ENCODE measurements at regions not wholly inside any gene's neighbourhood (a gene's known extent, or its start where the extent isn't known, plus 50 kb on each side); places are given as distances from the start of the nearest gene placed in this dataset.

GRCh38 chr4:117264072-117264471 lies 178.7 kb upstream of the TRAM1L1 start:
- DNase-seq (no peak), ATAC-seq (no peak)
- H3K27me3 Mint-ChIP-seq: no peaks in the 10 kb centered on the region
- H3K4me1 Mint-ChIP-seq: no peaks in the 10 kb centered on the region
- H3K4me3 Mint-ChIP-seq: no peak overlapping the region
- no peaks in the 10 kb centered on the region for H3K36me3 Mint-ChIP-seq (ENCODE audit: low read depth)
- no peak overlapping the region for H3K27ac Mint-ChIP-seq
- H3K9me3 Mint-ChIP-seq: peaks cover 9% of the 10 kb centered on the region

GRCh38 chr4:117267317-117267716 lies 181.9 kb upstream of the TRAM1L1 start:
- H3K9me3 Mint-ChIP-seq: peaks cover 4% of the 10 kb centered on the region
- DNase-seq: no peak
- no peaks in the 10 kb centered on the region for H3K27me3 Mint-ChIP-seq
- no peak for ATAC-seq
- H3K4me3 Mint-ChIP-seq: no peak overlapping the region
- no peaks in the 10 kb centered on the region for H3K4me1 Mint-ChIP-seq
- H3K36me3 Mint-ChIP-seq (ENCODE audit: low read depth): no peaks in the 10 kb centered on the region
- no peak overlapping the region for H3K27ac Mint-ChIP-seq

- DNase-seq: no peak
- Mint-ChIP-seq H3K9me3 (peaks cover 7% of the 10 kb centered on the region), H3K4me3 (no peak overlapping the region), H3K27me3 (no peaks in the 10 kb centered on the region), H3K27ac (no peak overlapping the region), H3K36me3 (ENCODE audit: low read depth) (no peaks in the 10 kb centered on the region), H3K4me1 (no peaks in the 10 kb centered on the region)
- ATAC-seq: no peak
Observed at GRCh38 chr4:117284736-117285135, 199.4 kb upstream of the TRAM1L1 start.

- Mint-ChIP-seq H3K27ac (no peak overlapping the region), H3K4me1 (no peaks in the 10 kb centered on the region), H3K36me3 (ENCODE audit: low read depth) (no peaks in the 10 kb centered on the region), H3K4me3 (no peak overlapping the region), H3K9me3 (no peaks in the 10 kb centered on the region), H3K27me3 (no peaks in the 10 kb centered on the region)
- ATAC-seq (no peak), DNase-seq (no peak)
Observed at GRCh38 chr4:117293784-117294183, 208.4 kb upstream of the TRAM1L1 start.

GRCh38 chr4:117302226-117302625 lies 216.8 kb upstream of the TRAM1L1 start:
- ATAC-seq: no peak
- Mint-ChIP-seq H3K36me3 (ENCODE audit: low read depth) (no peaks in the 10 kb centered on the region), H3K9me3 (no peaks in the 10 kb centered on the region)

GRCh38 chr4:117311215-117311614 lies 225.8 kb upstream of the TRAM1L1 start:
- H3K27me3 Mint-ChIP-seq: no peaks in the 10 kb centered on the region
- H3K9me3 Mint-ChIP-seq: peaks cover 7% of the 10 kb centered on the region
- no peak overlapping the region for H3K27ac Mint-ChIP-seq
- ATAC-seq (no peak), DNase-seq (no peak)
- no peaks in the 10 kb centered on the region for H3K36me3 Mint-ChIP-seq (ENCODE audit: low read depth)
- H3K4me3 Mint-ChIP-seq: no peak overlapping the region
- H3K4me1 Mint-ChIP-seq: no peaks in the 10 kb centered on the region

More at GRCh38 chr4:117302226-117302625, 216.8 kb upstream of the TRAM1L1 start:
- Mint-ChIP-seq H3K4me3 (no peak overlapping the region), H3K27me3 (no peaks in the 10 kb centered on the region), H3K4me1 (no peaks in the 10 kb centered on the region), H3K27ac (no peak overlapping the region)
- DNase-seq: no peak

- H3K36me3 Mint-ChIP-seq (ENCODE audit: low read depth): no peaks in the 10 kb centered on the region
- no peaks in the 10 kb centered on the region for H3K4me1 Mint-ChIP-seq
- H3K27me3 Mint-ChIP-seq: no peaks in the 10 kb centered on the region
- ATAC-seq (no peak), DNase-seq (no peak)
- H3K9me3 Mint-ChIP-seq: peaks cover 7% of the 10 kb centered on the region
- H3K4me3 Mint-ChIP-seq: no peak overlapping the region
- no peak overlapping the region for H3K27ac Mint-ChIP-seq
Observed at GRCh38 chr4:117311989-117312388, 226.6 kb upstream of the TRAM1L1 start.

- DNase-seq: no peak
- H3K36me3 Mint-ChIP-seq (ENCODE audit: low read depth): no peaks in the 10 kb centered on the region
- H3K4me3 Mint-ChIP-seq: no peak overlapping the region
- ATAC-seq: no peak
- no peaks in the 10 kb centered on the region for H3K4me1 Mint-ChIP-seq
- no peak overlapping the region for H3K27ac Mint-ChIP-seq
- no peaks in the 10 kb centered on the region for H3K27me3 Mint-ChIP-seq
- H3K9me3 Mint-ChIP-seq: peaks cover 9% of the 10 kb centered on the region
Observed at GRCh38 chr4:117324851-117325491, 239.6 kb upstream of the TRAM1L1 start.

- DNase-seq (no peak), ATAC-seq (no peak)
- Mint-ChIP-seq H3K27ac (no peak overlapping the region), H3K9me3 (peaks cover 9% of the 10 kb centered on the region), H3K4me1 (no peaks in the 10 kb centered on the region), H3K4me3 (no peak overlapping the region), H3K27me3 (no peaks in the 10 kb centered on the region), H3K36me3 (ENCODE audit: low read depth) (no peaks in the 10 kb centered on the region)
Observed at GRCh38 chr4:117326091-117326490, 240.7 kb upstream of the TRAM1L1 start.

GRCh38 chr4:117327491-117327890 lies 242.1 kb upstream of the TRAM1L1 start:
- Mint-ChIP-seq H3K4me1 (no peaks in the 10 kb centered on the region), H3K36me3 (ENCODE audit: low read depth) (no peaks in the 10 kb centered on the region), H3K4me3 (no peak overlapping the region), H3K27me3 (no peaks in the 10 kb centered on the region), H3K9me3 (peaks cover 9% of the 10 kb centered on the region), H3K27ac (no peak overlapping the region)
- ATAC-seq (no peak), DNase-seq (no peak)

- DNase-seq (no peak), ATAC-seq (no peak)
- no peaks in the 10 kb centered on the region for H3K36me3 Mint-ChIP-seq (ENCODE audit: low read depth)
- H3K9me3 Mint-ChIP-seq: peaks cover 7% of the 10 kb centered on the region
- no peak overlapping the region for H3K4me3 Mint-ChIP-seq
- H3K27ac Mint-ChIP-seq: no peak overlapping the region
- H3K4me1 Mint-ChIP-seq: no peaks in the 10 kb centered on the region
- H3K27me3 Mint-ChIP-seq: no peaks in the 10 kb centered on the region
Observed at GRCh38 chr4:117328333-117328732, 243.0 kb upstream of the TRAM1L1 start.

- DNase-seq (no peak), ATAC-seq (no peak)
- H3K27ac Mint-ChIP-seq: no peak overlapping the region
- no peak overlapping the region for H3K4me3 Mint-ChIP-seq
- no peaks in the 10 kb centered on the region for H3K36me3 Mint-ChIP-seq (ENCODE audit: low read depth)
- peaks cover 8% of the 10 kb centered on the region for H3K9me3 Mint-ChIP-seq
- H3K4me1 Mint-ChIP-seq: no peaks in the 10 kb centered on the region
- no peaks in the 10 kb centered on the region for H3K27me3 Mint-ChIP-seq
Observed at GRCh38 chr4:117331817-117332216, 246.4 kb upstream of the TRAM1L1 start.

- H3K27me3 Mint-ChIP-seq: no peaks in the 10 kb centered on the region
- H3K4me1 Mint-ChIP-seq: no peaks in the 10 kb centered on the region
- no peak overlapping the region for H3K27ac Mint-ChIP-seq
- no peak for DNase-seq
- H3K9me3 Mint-ChIP-seq: peaks cover 4% of the 10 kb centered on the region
- no peak overlapping the region for H3K4me3 Mint-ChIP-seq
- ATAC-seq: no peak
- no peaks in the 10 kb centered on the region for H3K36me3 Mint-ChIP-seq (ENCODE audit: low read depth)
Observed at GRCh38 chr4:117334451-117335188, 249.2 kb upstream of the TRAM1L1 start.

GRCh38 chr4:117357437-117357836 lies 272.1 kb upstream of the TRAM1L1 start:
- no peaks in the 10 kb centered on the region for H3K36me3 Mint-ChIP-seq (ENCODE audit: low read depth)
- no peak overlapping the region for H3K27ac Mint-ChIP-seq
- no peak for DNase-seq
- H3K27me3 Mint-ChIP-seq: no peaks in the 10 kb centered on the region
- ATAC-seq: no peak
- H3K4me3 Mint-ChIP-seq: no peak overlapping the region
- peaks cover 3% of the 10 kb centered on the region for H3K9me3 Mint-ChIP-seq
- H3K4me1 Mint-ChIP-seq: no peaks in the 10 kb centered on the region

- no peak overlapping the region for H3K4me3 Mint-ChIP-seq
- H3K36me3 Mint-ChIP-seq (ENCODE audit: low read depth): no peaks in the 10 kb centered on the region
- no peaks in the 10 kb centered on the region for H3K4me1 Mint-ChIP-seq
- H3K9me3 Mint-ChIP-seq: peaks cover 3% of the 10 kb centered on the region
- DNase-seq (no peak), ATAC-seq (no peak)
- H3K27me3 Mint-ChIP-seq: no peaks in the 10 kb centered on the region
- H3K27ac Mint-ChIP-seq: no peak overlapping the region
Observed at GRCh38 chr4:117357866-117358265, 272.5 kb upstream of the TRAM1L1 start.
